WTC11 (cell line): ENCODE measurements at regions not wholly inside any gene's neighbourhood (a gene's known extent, or its start where the extent isn't known, plus 50 kb on each side); places are given as distances from the start of the nearest gene placed in this dataset.

Source experiments
- ATAC-seq: fragments of 200-7000 bp; cut with Tn5 transposase; 2 replicates; pipeline ENCODE4 v1.10.0; 2021; ENCODE audit warnings: mild to moderate bottlenecking, moderate library complexity
- CTCF ChIA-PET: fragments of 300-600 bp; sonication (Branson Sonifier 250); formaldehyde crosslinking; loops from one replicate; lab custom pipeline; 2021; ENCODE audit warnings: antibody characterized with exemption; lab: Charles Lee
- POLR2A ChIA-PET: fragments of 350-600 bp; sonication (Branson Sonifier 250); formaldehyde crosslinking; loops from one replicate; lab custom pipeline; 2021; ENCODE audit warnings: antibody characterized with exemption; lab: Charles Lee
- DNase-seq: peaks from one replicate; pipeline ENCODE4 v3.0.0; 2021; ENCODE audit warnings: low spot score
- H3K27ac Mint-ChIP-seq: 2 replicates; pipeline ENCODE4 v1.8.0; 2021; ENCODE audit warnings: mixed read lengths
- H3K27me3 Mint-ChIP-seq: 2 replicates; pipeline ENCODE4 v1.8.0; 2021; ENCODE audit warnings: low read depth, mild to moderate bottlenecking, moderate library complexity, mixed read lengths
- H3K36me3 Mint-ChIP-seq: 2 replicates; pipeline ENCODE4 v1.8.0; 2021; ENCODE audit warnings: mixed read lengths
- H3K4me1 Mint-ChIP-seq: 2 replicates; pipeline ENCODE4 v1.8.0; 2022; ENCODE audit warnings: mixed read lengths
- H3K4me3 Mint-ChIP-seq: 2 replicates; pipeline ENCODE4 v1.8.0; 2021; ENCODE audit warnings: mild to moderate bottlenecking, moderate library complexity, mixed read lengths
- H3K9me3 Mint-ChIP-seq: 2 replicates; pipeline ENCODE4 v1.8.0; 2021; ENCODE audit warnings: mixed read lengths
- AFF4 ChIP-seq: sonication (generic); formaldehyde crosslinking; IDR thresholded peaks from 2 replicates; pipeline ENCODE4 v1.8.1; 2023; ENCODE audit warnings: mild to moderate bottlenecking, missing genetic modification reagents, borderline replicate concordance
- ATF1 ChIP-seq: sonication (generic); formaldehyde crosslinking; IDR thresholded peaks from 2 replicates; pipeline ENCODE4 v1.8.1; 2023; ENCODE audit warnings: mild to moderate bottlenecking, moderate library complexity, missing genetic modification reagents
- CREB1 ChIP-seq: sonication (generic); formaldehyde crosslinking; IDR thresholded peaks from 2 replicates; pipeline ENCODE4 v1.8.0; 2023; ENCODE audit warnings: mild to moderate bottlenecking, missing genetic modification reagents
- CTCF ChIP-seq: fragments of 200-600 bp; IDR thresholded peaks from 2 replicates; pipeline ENCODE4 v1.8.0; 2022; ENCODE audit warnings: antibody characterized with exemption
- E2F5 ChIP-seq: sonication (generic); formaldehyde crosslinking; IDR thresholded peaks from 2 replicates; pipeline ENCODE4 v1.8.1; 2022; ENCODE audit warnings: mild to moderate bottlenecking, moderate library complexity, missing genetic modification reagents
- EMX1 ChIP-seq: fragments of 250-450 bp; sonication (Bioruptor Pico); IDR thresholded peaks from 2 replicates; pipeline ENCODE4 v1.8.0; 2021; ENCODE audit warnings: mild to moderate bottlenecking
- FOXK1 ChIP-seq: sonication (generic); formaldehyde crosslinking; IDR thresholded peaks from 2 replicates; pipeline ENCODE4 v1.8.0; 2022; ENCODE audit warnings: mild to moderate bottlenecking, moderate library complexity, missing genetic modification reagents
- FOXP4 ChIP-seq: sonication (generic); formaldehyde crosslinking; IDR thresholded peaks from 2 replicates; pipeline ENCODE4 v1.8.0; 2022; ENCODE audit warnings: mild to moderate bottlenecking, missing genetic modification reagents
- KAT7 ChIP-seq: sonication (generic); formaldehyde crosslinking; IDR thresholded peaks from 2 replicates; pipeline ENCODE4 v1.8.1; 2023; ENCODE audit warnings: missing genetic modification reagents, mild to moderate bottlenecking, borderline replicate concordance
- MYBL2 ChIP-seq: sonication (generic); formaldehyde crosslinking; IDR thresholded peaks from 2 replicates; pipeline ENCODE4 v1.8.1; 2023; ENCODE audit warnings: mild to moderate bottlenecking, moderate library complexity, missing genetic modification reagents
- STAT6 ChIP-seq: sonication (generic); formaldehyde crosslinking; conservative IDR thresholded peaks from 2 replicates; pipeline ENCODE4 v1.8.1; 2023; ENCODE audit warnings: mild to moderate bottlenecking, low read depth, missing genetic modification reagents, moderate library complexity
- TEAD4 ChIP-seq: sonication (generic); formaldehyde crosslinking; IDR thresholded peaks from 2 replicates; pipeline ENCODE4 v1.8.0; 2022; ENCODE audit warnings: mild to moderate bottlenecking, missing genetic modification reagents
- TP53 ChIP-seq: sonication (generic); formaldehyde crosslinking; IDR thresholded peaks from 2 replicates; pipeline ENCODE4 v1.8.1; 2023; ENCODE audit warnings: mild to moderate bottlenecking, missing genetic modification reagents
- ZNF121 ChIP-seq: sonication (generic); formaldehyde crosslinking; IDR thresholded peaks from 2 replicates; pipeline ENCODE4 v1.8.0; 2023; ENCODE audit warnings: missing genetic modification reagents
- ZNF281 ChIP-seq: sonication (generic); formaldehyde crosslinking; IDR thresholded peaks from 2 replicates; pipeline ENCODE4 v1.8.0; 2023; ENCODE audit warnings: mild to moderate bottlenecking, missing genetic modification reagents
- ZNF425 ChIP-seq: fragments of 250-450 bp; sonication (Bioruptor Pico); conservative IDR thresholded peaks from 2 replicates; pipeline ENCODE4 v1.9.0; 2021; ENCODE audit warnings: mild to moderate bottlenecking
- ZNF512 ChIP-seq: sonication (generic); formaldehyde crosslinking; IDR thresholded peaks from 2 replicates; pipeline ENCODE4 v1.8.1; 2022; ENCODE audit warnings: missing genetic modification reagents, borderline replicate concordance
- ZSCAN18 ChIP-seq: fragments of 250-450 bp; sonication (Bioruptor Pico); IDR thresholded peaks from 2 replicates; pipeline ENCODE4 v2.1.2; 2022; ENCODE audit warnings: mild to moderate bottlenecking, moderate library complexity

- ATAC-seq (no peak), DNase-seq (no peak)
- ChIA-PET CTCF (interaction anchor here (0.7 kb wide), 1 partner anchor 253 kb away, joined by 3 read pairs; no protein-coding TSS in a partner anchor), POLR2A (no interaction called here)
- Mint-ChIP-seq H3K27me3 (no peaks in the 10 kb centered on the region), H3K4me3 (no peak overlapping the region), H3K9me3 (no peaks in the 10 kb centered on the region), H3K4me1 (peaks cover 14% of the 10 kb centered on the region), H3K36me3 (no peaks in the 10 kb centered on the region), H3K27ac (no peak overlapping the region)
- TF ChIP-seq FOXK1 (CRISPR knock-in tag) (no peak), ZSCAN18 (no peak), TEAD4 (no peak), E2F5 (no peak), CREB1 (CRISPR knock-in tag) (no peak), TP53 (CRISPR knock-in tag) (no peak), ZNF121 (CRISPR knock-in tag) (no peak), CTCF (no peak), ZNF512 (no peak), ZNF425 (CRISPR knock-in tag) (no peak), STAT6 (CRISPR knock-in tag) (no peak), KAT7 (CRISPR knock-in tag) (no peak), EMX1 (CRISPR knock-in tag) (no peak), ZNF281 (CRISPR knock-in tag) (no peak), AFF4 (CRISPR knock-in tag) (no peak), ATF1 (CRISPR knock-in tag) (no peak), MYBL2 (CRISPR knock-in tag) (no peak), FOXP4 (no peak)
Observed at GRCh38 chr3:157859541-157859940, 246.7 kb downstream of the SHOX2 start.
